ENCODE measurements at regions not wholly inside any gene's neighbourhood (a gene's known extent, or its start where the extent isn't known, plus 50 kb on each side); places are given as distances from the start of the nearest gene placed in this dataset.

- H3K27ac ChIP-seq (ENCODE audit: low read length) = no peak overlapping the region
- intact Hi-C loops (cut with micrococcal nuclease; ENCODE audit: unreplicated experiment) = no loop called here
- no peaks in the 10 kb centered on the region for H3K36me3 ChIP-seq (ENCODE audit: control insufficient read depth, insufficient read depth, low read length)
- TF ChIP-seq TCF7L2 (IDR thresholded peaks at IDR 0.05; ENCODE audit: low read depth, low read length) (no peak), SIN3A (IDR thresholded peaks at IDR 0.05; ENCODE audit: borderline replicate concordance, insufficient read depth, low read depth, low read length) (no peak), POLR2AphosphoS5 (IDR thresholded peaks at IDR 0.05; ENCODE audit: low read depth, low read length) (no peak), CTCF (IDR thresholded peaks at IDR 0.05) (no peak), REST (IDR thresholded peaks at IDR 0.05; ENCODE audit: insufficient read depth in 1 of 2, low read depth in 2 of 2, low read length in 1 of 2) (no peak)
- DNase-seq (ENCODE audit: low read depth, low spot score) (no peak), ATAC-seq (no peak)
- no peaks in the 10 kb centered on the region for H3K4me1 ChIP-seq (ENCODE audit: control insufficient read depth, insufficient read depth, low read length)
- no TSS peak for BruUV-seq (replicated peaks)
- in situ Hi-C loops (cut with HindIII; ENCODE audit: low pct_unique_long_range_greater_than_20kb, low sequenced_read_pairs) = no loop called here
- H3K27me3 ChIP-seq (ENCODE audit: control insufficient read depth, insufficient read depth, low read length) = no peaks in the 10 kb centered on the region
- ChIA-PET POLR2A (no interaction called here), CTCF (no interaction called here)
- no peaks in the 10 kb centered on the region for H3K9me3 ChIP-seq (ENCODE audit: control insufficient read depth, insufficient read depth, low read depth, low read length)
- H3K4me3 ChIP-seq (ENCODE audit: low read depth in 2 of 2, low read length in 2 of 2) = no peak overlapping the region
These were observed 117.7 kb upstream of the SPATA16 start for GRCh38 chr3:173258697-173259096.

- intact Hi-C loops (cut with micrococcal nuclease; ENCODE audit: unreplicated experiment) = no loop called here
- ChIA-PET CTCF (no interaction called here), POLR2A (no interaction called here)
- Histone ChIP-seq H3K27ac (ENCODE audit: low read length) (no peak overlapping the region), H3K4me3 (ENCODE audit: low read depth in 2 of 2, low read length in 2 of 2) (no peak overlapping the region), H3K36me3 (ENCODE audit: control insufficient read depth, insufficient read depth, low read length) (no peaks in the 10 kb centered on the region), H3K9me3 (ENCODE audit: control insufficient read depth, insufficient read depth, low read depth, low read length) (no peaks in the 10 kb centered on the region), H3K27me3 (ENCODE audit: control insufficient read depth, insufficient read depth, low read length) (no peaks in the 10 kb centered on the region), H3K4me1 (ENCODE audit: control insufficient read depth, insufficient read depth, low read length) (no peaks in the 10 kb centered on the region)
- DNase-seq (ENCODE audit: low read depth, low spot score) (no peak), ATAC-seq (no peak)
- no peak for TF ChIP-seq SIN3A (IDR thresholded peaks at IDR 0.05; ENCODE audit: borderline replicate concordance, insufficient read depth, low read depth, low read length)
- no peak for TF ChIP-seq CTCF (IDR thresholded peaks at IDR 0.05)
- TF ChIP-seq TCF7L2 (IDR thresholded peaks at IDR 0.05; ENCODE audit: low read depth, low read length) = no peak
- no peak for TF ChIP-seq POLR2AphosphoS5 (IDR thresholded peaks at IDR 0.05; ENCODE audit: low read depth, low read length)
- in situ Hi-C loops (cut with HindIII; ENCODE audit: low pct_unique_long_range_greater_than_20kb, low sequenced_read_pairs) = no loop called here
- BruUV-seq (replicated peaks) = no TSS peak
These were observed 116.8 kb upstream of the SPATA16 start for GRCh38 chr3:173257797-173258196.

Measured in Panc1 (cell line).